NB4 (cell line): ENCODE measurements at regions not wholly inside any gene's neighbourhood (a gene's known extent, or its start where the extent isn't known, plus 50 kb on each side); places are given as distances from the start of the nearest gene placed in this dataset.

ENCODE experiments used
- DNase-seq: peaks from one replicate; pipeline ENCODE4 v3.0.0; 2010; ENCODE audit warnings: low read depth
- H3K4me3 ChIP-seq: one replicate; pipeline ENCODE4 v1.5.1; 2011; ENCODE audit warnings: mild to moderate bottlenecking, low read depth, low read length, moderate library complexity
- MYC ChIP-seq: IDR thresholded peaks from 2 replicates; pipeline ENCODE4 v1.6.1; 2011; ENCODE audit warnings: low read depth, low read length
- POLR2A ChIP-seq: IDR thresholded peaks from 2 replicates; pipeline ENCODE4 v1.6.1; 2011; ENCODE audit warnings: mild to moderate bottlenecking; ENCODE audit not compliant: insufficient read length; ENCODE audit errors: extremely low read depth
- TF ChIP-seq, protein P1 (sequence below): IDR thresholded peaks from 2 replicates; pipeline ENCODE4 v1.6.1; 2011; ENCODE audit warnings: low read depth, low read length
- TF ChIP-seq, protein P2 (sequence below): IDR thresholded peaks from one replicate; pipeline ENCODE4 v1.5.1; 2012; ENCODE audit warnings: low read depth, low read length

- H3K4me3 ChIP-seq, result no peak overlapping the region
- TF ChIP-seq POLR2A (no peak), MYC (no peak)
- TF ChIP-seq, protein P1, sequence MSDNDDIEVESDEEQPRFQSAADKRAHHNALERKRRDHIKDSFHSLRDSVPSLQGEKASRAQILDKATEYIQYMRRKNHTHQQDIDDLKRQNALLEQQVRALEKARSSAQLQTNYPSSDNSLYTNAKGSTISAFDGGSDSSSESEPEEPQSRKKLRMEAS, result no peak
- TF ChIP-seq, protein P2, sequence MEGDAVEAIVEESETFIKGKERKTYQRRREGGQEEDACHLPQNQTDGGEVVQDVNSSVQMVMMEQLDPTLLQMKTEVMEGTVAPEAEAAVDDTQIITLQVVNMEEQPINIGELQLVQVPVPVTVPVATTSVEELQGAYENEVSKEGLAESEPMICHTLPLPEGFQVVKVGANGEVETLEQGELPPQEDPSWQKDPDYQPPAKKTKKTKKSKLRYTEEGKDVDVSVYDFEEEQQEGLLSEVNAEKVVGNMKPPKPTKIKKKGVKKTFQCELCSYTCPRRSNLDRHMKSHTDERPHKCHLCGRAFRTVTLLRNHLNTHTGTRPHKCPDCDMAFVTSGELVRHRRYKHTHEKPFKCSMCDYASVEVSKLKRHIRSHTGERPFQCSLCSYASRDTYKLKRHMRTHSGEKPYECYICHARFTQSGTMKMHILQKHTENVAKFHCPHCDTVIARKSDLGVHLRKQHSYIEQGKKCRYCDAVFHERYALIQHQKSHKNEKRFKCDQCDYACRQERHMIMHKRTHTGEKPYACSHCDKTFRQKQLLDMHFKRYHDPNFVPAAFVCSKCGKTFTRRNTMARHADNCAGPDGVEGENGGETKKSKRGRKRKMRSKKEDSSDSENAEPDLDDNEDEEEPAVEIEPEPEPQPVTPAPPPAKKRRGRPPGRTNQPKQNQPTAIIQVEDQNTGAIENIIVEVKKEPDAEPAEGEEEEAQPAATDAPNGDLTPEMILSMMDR, result no peak
- no peak for DNase-seq
Measured at GRCh38 chr1:56191369-56191768, 388.0 kb downstream of the PLPP3 start.

DNA sequence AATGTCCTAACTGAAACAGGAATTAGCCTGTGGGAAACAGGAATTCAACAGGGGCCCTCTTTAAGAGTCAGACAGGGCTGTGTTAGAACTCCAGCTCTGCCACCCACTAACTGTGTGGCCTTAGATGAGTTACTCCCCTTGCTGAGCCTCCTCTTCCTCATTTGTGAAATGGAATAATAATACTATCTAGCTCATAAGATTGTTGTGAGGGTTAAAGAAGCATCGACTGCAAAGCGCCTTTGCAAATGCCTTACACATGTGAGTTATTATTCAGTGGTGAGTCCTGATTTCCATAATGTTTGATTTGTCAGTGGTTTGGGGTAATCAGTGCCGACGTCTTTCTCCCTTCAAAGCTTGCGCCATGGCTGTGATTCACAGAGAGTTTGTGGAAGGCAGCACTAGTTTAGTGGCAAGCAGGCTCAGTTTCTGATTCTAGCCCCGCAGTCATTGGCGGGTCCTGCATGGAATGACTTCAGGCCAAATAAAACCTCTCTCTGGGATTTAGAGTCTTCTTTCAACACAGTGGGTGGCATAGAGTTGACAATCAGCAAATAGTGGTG is 388.5 kb downstream of the PLPP3 start:
- DNase-seq, result no peak
- H3K4me3 ChIP-seq, result no peak overlapping the region
- TF ChIP-seq, protein P2, result no peak
- TF ChIP-seq POLR2A (no peak), MYC (no peak)
- TF ChIP-seq, protein P1, result no peak

- DNase-seq, result peak; percentile 4
- TF ChIP-seq, protein P1, result no peak
- no peak for TF ChIP-seq POLR2A
- no peak for TF ChIP-seq MYC
- TF ChIP-seq, protein P2, result no peak
- no peak overlapping the region for H3K4me3 ChIP-seq
Measured at GRCh38 chr1:56189946-56190805, 389.2 kb downstream of the PLPP3 start.

DNA sequence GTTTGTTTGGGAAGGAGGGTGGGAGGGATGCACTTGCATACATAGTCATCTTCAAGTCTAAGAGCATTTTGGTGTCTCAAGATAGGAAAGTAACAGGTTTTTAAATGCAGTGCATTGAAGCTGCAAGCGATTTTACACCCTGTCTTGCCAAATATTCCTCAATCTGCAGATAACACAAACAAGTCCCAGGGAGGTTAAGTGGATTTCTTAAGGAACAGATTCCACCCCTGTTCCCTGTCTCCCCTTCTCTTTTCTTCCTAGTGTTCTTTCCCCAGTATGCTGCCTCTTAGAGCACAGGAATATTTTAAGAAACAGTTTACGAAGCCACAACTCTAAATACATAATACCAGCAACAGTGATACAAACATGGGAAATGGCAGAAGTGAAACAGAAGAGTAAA is 389.9 kb downstream of the PLPP3 start:
- H3K4me3 ChIP-seq, result no peak overlapping the region
- no peak for DNase-seq
- TF ChIP-seq, protein P1, result no peak
- TF ChIP-seq, protein P2, result no peak
- TF ChIP-seq POLR2A (no peak), MYC (no peak)

DNA sequence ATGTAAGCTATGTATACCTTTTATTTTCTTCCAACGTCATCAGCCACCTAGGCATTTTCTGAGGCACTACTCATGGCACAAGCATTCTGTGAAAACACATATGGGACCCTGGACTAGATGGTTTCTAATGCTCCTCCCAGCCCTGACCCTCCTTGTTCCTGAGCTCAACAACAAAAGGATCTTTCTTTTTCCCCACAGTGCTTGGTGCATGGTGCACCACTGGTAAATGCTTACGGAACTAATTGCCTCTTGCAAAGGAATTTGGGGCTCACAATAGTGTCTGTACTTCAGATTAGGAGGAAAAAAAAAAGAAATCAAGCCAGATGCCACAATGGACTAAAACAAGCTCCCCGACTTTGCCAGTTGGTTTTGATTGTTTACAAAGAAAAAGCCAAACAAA is 390.5 kb downstream of the PLPP3 start:
- H3K4me3 ChIP-seq, result no peak overlapping the region
- no peak for TF ChIP-seq POLR2A
- no peak for DNase-seq

DNA sequence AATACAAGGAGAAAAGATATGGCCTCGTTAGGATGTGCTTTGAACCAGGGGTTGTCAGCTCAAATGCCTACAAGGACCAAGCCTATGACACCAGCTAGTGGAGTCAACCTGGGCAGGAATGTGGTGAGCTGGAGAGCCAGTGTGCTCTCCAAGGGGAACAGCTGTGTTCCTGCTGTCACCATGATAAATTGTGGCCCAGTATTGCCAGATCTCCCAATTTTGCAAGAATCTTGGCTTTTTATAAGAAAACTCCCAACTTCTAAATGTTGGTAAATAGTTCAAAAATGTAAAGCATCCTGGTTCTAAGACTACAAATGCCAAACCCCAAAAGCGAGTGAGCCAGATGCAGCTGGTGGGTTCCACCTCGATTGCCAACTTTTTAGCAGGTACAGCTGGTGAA is 391.1 kb downstream of the PLPP3 start:
- TF ChIP-seq, protein P2, result no peak
- TF ChIP-seq MYC, result no peak
- TF ChIP-seq, protein P1, result no peak
- no peak for TF ChIP-seq POLR2A
- H3K4me3 ChIP-seq, result no peak overlapping the region
- DNase-seq, result no peak
